GM12891 (cell line): ENCODE measurements at regions not wholly inside any gene's neighbourhood (a gene's known extent, or its start where the extent isn't known, plus 50 kb on each side); places are given as distances from the start of the nearest gene placed in this dataset.
"Not testable (repeated sequence)": the region's sequence is repeated elsewhere in the genome, so short reads cannot be mapped to it uniquely, and the experiment has no call there.

ENCODE experiments used
- POLR2A ChIP-seq: IDR thresholded peaks from 2 replicates; pipeline ENCODE4 v1.6.1; 2011; ENCODE audit warnings: low read depth, low read length, control low read depth
- POLR2AphosphoS5 ChIP-seq: IDR thresholded peaks from 2 replicates; pipeline ENCODE4 v1.6.1; 2011; ENCODE audit warnings: low read depth, low read length, control low read depth
- TAF1 ChIP-seq: IDR thresholded peaks from 2 replicates; pipeline ENCODE4 v1.6.1; 2011; ENCODE audit warnings: low read depth, low read length, control low read depth

DNA sequence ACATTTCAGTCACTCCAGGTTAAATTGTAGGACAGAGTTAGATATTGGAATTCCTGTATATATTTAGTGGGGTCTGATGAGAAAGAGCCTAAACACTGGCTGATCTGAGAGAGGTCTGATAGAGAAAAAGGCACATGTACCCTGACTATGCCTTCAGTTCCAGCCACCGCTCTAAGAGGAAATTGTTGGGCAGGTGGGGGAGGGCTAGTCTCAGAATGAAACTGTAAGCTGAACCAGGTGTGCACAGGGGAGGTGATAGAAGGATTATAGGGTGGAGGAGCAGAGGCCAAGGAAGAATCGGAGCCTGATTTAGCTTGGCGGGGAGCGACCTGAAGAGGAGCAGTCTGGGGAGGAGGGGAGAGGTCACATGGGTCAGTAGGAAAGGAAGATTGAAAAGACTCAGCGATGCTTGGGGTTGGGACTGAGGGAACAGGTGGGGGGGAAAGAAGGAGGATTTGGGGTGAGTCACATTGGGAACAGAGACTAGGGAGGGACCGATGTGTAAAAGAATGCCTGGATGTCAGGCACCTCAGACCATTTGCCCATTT is 74.3 kb upstream of the SIRPG start:
- TF ChIP-seq POLR2A, TAF1, POLR2AphosphoS5: not testable (repeated sequence)
